ENCODE measurements at regions not wholly inside any gene's neighbourhood (a gene's known extent, or its start where the extent isn't known, plus 50 kb on each side); places are given as distances from the start of the nearest gene placed in this dataset.

DNA sequence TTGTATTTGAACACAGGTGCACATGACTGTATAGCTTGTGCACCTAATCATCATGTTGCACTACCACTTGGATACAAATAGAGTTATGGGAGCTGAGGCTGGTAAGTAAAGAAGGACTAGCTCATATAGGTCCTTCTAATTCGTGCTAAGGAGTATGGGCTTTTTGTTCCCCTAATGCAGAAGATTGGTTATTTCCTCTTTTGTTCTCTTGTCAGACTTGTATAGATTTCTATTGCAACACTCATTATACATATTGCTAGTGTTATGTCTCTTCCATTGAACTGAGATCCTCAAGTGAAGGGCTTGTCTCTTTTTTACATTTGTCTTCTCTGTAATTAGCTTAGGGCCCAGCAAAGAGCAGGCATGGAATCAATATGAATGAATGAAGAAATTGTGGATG lies 54.1 kb upstream of the ARHGAP20 start:
- Histone ChIP-seq H3K36me3 (no peaks in the 10 kb centered on the region), H3K4me1 (no peaks in the 10 kb centered on the region), H2AFZ (replicated peaks) (no peak overlapping the region), H3K4me2 (no peak overlapping the region), H3K9ac (no peak overlapping the region), H3K27ac (no peak overlapping the region), H3F3A (ENCODE audit: low read depth) (no peaks in the 10 kb centered on the region), H3K4me3 (no peak overlapping the region), H3K9me3 (ENCODE audit: low read depth) (no peaks in the 10 kb centered on the region), H3K27me3 (no peaks in the 10 kb centered on the region), H3K79me2 (ENCODE audit: low read depth) (no peaks in the 10 kb centered on the region), H4K20me1 (ENCODE audit: low read depth) (no peaks in the 10 kb centered on the region)
- DNase-seq (ENCODE audit: low spot score) = no peak
- H3K4me1 Mint-ChIP-seq = peaks cover 8% of the 10 kb centered on the region
- no peak overlapping the region for H3K4me3 Mint-ChIP-seq
- H3K36me3 Mint-ChIP-seq = no peaks in the 10 kb centered on the region
- TF ChIP-seq EZH2phosphoT487 (IDR thresholded peaks at IDR 0.05) = no peak
- TF ChIP-seq EZH2 (IDR thresholded peaks at IDR 0.05) = no peak
- TF ChIP-seq, protein P1, sequence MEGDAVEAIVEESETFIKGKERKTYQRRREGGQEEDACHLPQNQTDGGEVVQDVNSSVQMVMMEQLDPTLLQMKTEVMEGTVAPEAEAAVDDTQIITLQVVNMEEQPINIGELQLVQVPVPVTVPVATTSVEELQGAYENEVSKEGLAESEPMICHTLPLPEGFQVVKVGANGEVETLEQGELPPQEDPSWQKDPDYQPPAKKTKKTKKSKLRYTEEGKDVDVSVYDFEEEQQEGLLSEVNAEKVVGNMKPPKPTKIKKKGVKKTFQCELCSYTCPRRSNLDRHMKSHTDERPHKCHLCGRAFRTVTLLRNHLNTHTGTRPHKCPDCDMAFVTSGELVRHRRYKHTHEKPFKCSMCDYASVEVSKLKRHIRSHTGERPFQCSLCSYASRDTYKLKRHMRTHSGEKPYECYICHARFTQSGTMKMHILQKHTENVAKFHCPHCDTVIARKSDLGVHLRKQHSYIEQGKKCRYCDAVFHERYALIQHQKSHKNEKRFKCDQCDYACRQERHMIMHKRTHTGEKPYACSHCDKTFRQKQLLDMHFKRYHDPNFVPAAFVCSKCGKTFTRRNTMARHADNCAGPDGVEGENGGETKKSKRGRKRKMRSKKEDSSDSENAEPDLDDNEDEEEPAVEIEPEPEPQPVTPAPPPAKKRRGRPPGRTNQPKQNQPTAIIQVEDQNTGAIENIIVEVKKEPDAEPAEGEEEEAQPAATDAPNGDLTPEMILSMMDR (IDR thresholded peaks at IDR 0.05) = no peak
- H3K27ac Mint-ChIP-seq = no peak overlapping the region
- no peaks in the 10 kb centered on the region for H3K9me3 Mint-ChIP-seq
- H3K27me3 Mint-ChIP-seq (ENCODE audit: insufficient read depth, low read depth) = no peaks in the 10 kb centered on the region

DNA sequence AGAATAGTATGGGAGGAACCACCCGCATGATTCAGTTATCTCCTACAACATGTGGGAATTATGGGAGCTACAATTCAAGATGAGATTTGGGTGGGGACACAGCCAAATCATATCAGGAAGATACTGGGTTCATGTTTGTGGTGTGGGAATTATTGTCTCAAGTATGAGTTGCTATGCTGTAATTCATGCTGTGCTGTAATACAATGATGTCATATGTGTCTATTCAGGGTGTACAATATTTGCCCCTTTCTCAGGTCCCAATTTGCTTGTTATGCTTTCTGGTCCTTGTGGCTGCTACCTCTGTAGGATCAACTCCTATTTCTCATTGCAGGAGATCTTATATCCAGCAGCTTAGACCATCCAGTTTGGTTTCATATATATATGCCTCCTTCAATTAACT lies 52.2 kb upstream of the ARHGAP20 start:
- Histone ChIP-seq H3K79me2 (ENCODE audit: low read depth) (no peaks in the 10 kb centered on the region), H3K36me3 (no peaks in the 10 kb centered on the region), H3K27me3 (no peaks in the 10 kb centered on the region), H3K4me1 (no peaks in the 10 kb centered on the region), H3K9ac (no peak overlapping the region), H4K20me1 (ENCODE audit: low read depth) (no peaks in the 10 kb centered on the region), H3K9me3 (ENCODE audit: low read depth) (no peaks in the 10 kb centered on the region), H3F3A (ENCODE audit: low read depth) (no peaks in the 10 kb centered on the region), H3K27ac (no peak overlapping the region), H2AFZ (replicated peaks) (no peak overlapping the region), H3K4me2 (no peak overlapping the region), H3K4me3 (no peak overlapping the region)
- no peak for DNase-seq (ENCODE audit: low spot score)
- no peaks in the 10 kb centered on the region for H3K9me3 Mint-ChIP-seq
- no peaks in the 10 kb centered on the region for H3K27me3 Mint-ChIP-seq (ENCODE audit: insufficient read depth, low read depth)
- H3K4me3 Mint-ChIP-seq = no peak overlapping the region
- no peaks in the 10 kb centered on the region for H3K36me3 Mint-ChIP-seq
- TF ChIP-seq, protein P1 (IDR thresholded peaks at IDR 0.05) = no peak
- TF ChIP-seq EZH2phosphoT487 (IDR thresholded peaks at IDR 0.05) (no peak), EZH2 (IDR thresholded peaks at IDR 0.05) (no peak)
- no peak overlapping the region for H3K27ac Mint-ChIP-seq
- H3K4me1 Mint-ChIP-seq = peaks cover 8% of the 10 kb centered on the region

DNA sequence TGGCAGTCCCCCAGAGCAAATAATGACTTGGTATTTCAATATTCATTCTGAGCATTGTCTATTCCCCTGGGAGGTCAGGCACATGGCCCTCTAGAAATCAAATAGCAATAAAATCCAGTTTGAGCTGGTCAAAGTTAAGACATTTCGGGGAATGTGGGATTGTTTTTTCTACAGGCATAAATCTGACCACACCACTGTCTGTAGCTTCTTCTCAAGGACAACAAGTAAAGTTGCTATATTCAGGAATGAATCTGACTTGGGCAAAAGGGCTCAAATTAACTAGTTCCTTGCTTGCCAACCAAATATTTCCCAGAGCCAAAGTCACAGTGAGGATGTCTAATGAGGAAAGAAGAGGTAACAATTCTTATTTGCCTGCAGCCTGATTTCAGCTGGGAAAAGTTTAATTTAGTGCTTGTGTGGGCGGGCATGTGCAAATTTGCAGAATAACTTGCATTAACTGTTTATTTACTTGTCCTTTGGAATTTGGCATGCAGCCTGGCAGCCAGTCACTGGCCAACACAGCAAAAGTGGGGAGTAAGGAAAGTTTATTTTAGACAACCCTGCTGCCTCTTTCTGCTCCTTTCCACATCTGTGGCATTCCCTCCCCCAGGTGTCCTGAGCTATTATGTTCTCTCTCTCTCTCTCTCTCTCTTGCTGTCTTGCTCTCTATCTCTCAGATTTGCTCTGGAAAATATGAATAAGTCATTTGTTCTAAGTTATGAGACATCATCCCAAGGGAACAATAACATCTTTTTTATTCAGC lies 51.2 kb upstream of the ARHGAP20 start:
- Histone ChIP-seq H3K36me3 (no peaks in the 10 kb centered on the region), H3K4me2 (no peak overlapping the region), H4K20me1 (ENCODE audit: low read depth) (no peaks in the 10 kb centered on the region), H3K79me2 (ENCODE audit: low read depth) (no peaks in the 10 kb centered on the region), H3K9me3 (ENCODE audit: low read depth) (no peaks in the 10 kb centered on the region), H3K27me3 (no peaks in the 10 kb centered on the region), H3K4me1 (no peaks in the 10 kb centered on the region), H3K4me3 (no peak overlapping the region), H3F3A (ENCODE audit: low read depth) (no peaks in the 10 kb centered on the region), H3K9ac (no peak overlapping the region), H2AFZ (replicated peaks) (no peak overlapping the region), H3K27ac (no peak overlapping the region)
- DNase-seq (ENCODE audit: low spot score) = no peak
- no peaks in the 10 kb centered on the region for H3K9me3 Mint-ChIP-seq
- TF ChIP-seq EZH2phosphoT487 (IDR thresholded peaks at IDR 0.05) (no peak), EZH2 (IDR thresholded peaks at IDR 0.05) (no peak)
- TF ChIP-seq, protein P1 (IDR thresholded peaks at IDR 0.05) = no peak
- H3K27ac Mint-ChIP-seq = no peak overlapping the region
- peaks cover 8% of the 10 kb centered on the region for H3K4me1 Mint-ChIP-seq
- no peaks in the 10 kb centered on the region for H3K36me3 Mint-ChIP-seq
- H3K27me3 Mint-ChIP-seq (ENCODE audit: insufficient read depth, low read depth) = no peaks in the 10 kb centered on the region
- no peak overlapping the region for H3K4me3 Mint-ChIP-seq
